Keratinocyte (primary cell): ENCODE measurements at regions not wholly inside any gene's neighbourhood (a gene's known extent, or its start where the extent isn't known, plus 50 kb on each side); places are given as distances from the start of the nearest gene placed in this dataset.

Source experiments
- CTCF ChIP-seq, 3 experiments: IDR thresholded peaks in 1 of 3; conservative IDR thresholded peaks in 1 of 3; optimal IDR thresholded peaks in 1 of 3; 2 replicates in 2 of 3; 3 replicates in 1 of 3; pipeline versions ENCODE3 to v1.5.1; 2011; ENCODE audit warnings: low read length in 3 of 3, mild to moderate bottlenecking in 3 of 3, moderate library complexity in 2 of 3, control low read depth in 1 of 3, inconsistent platforms in 1 of 3; ENCODE audit not compliant: insufficient read depth in 2 of 3; ENCODE audit errors: extremely low read depth in 1 of 3
- EZH2 ChIP-seq: IDR thresholded peaks from one replicate; pipeline ENCODE4 v1.6.1; 2012; ENCODE audit warnings: inconsistent platforms, mild to moderate bottlenecking, low read length, moderate library complexity

DNA sequence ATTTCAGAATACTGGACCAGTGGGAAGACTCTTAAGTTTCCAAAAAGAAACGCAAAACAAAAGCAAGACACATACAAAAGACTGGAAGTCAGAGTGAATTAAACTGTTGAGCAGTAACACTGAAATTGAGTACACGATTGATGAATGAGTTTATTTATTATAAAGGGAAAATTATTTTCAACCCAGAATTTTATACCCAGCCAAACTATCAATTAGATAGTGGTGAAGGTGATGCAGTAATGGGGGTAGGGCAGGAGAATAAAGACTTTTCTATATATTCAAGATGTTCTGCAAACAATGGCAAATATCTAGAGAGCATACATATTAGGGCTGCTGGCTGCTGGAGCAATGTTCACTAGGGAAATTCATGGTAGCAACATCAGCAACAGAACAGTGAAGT lies 143.7 kb upstream of the NPVF start:
- TF ChIP-seq EZH2 (no peak), CTCF (optimal IDR thresholded peaks at IDR 0.05 in 1 of 3, IDR thresholded peaks at IDR 0.05 in 1 of 3, conservative IDR thresholded peaks at IDR 0.05 in 1 of 3; ENCODE audit: extremely low read depth in 1 of 3, insufficient read depth in 2 of 3, low read length in 3 of 3) (no peak)
